PFSK-1 (cell line): ENCODE measurements at regions not wholly inside any gene's neighbourhood (a gene's known extent, or its start where the extent isn't known, plus 50 kb on each side); places are given as distances from the start of the nearest gene placed in this dataset.

Experiments
- FOXP2 ChIP-seq: optimal IDR thresholded peaks from 2 replicates; pipeline ENCODE3; 2011; ENCODE audit warnings: borderline replicate concordance, control low read depth, inconsistent platforms; ENCODE audit not compliant: insufficient read depth; ENCODE audit errors: extremely low read length, extremely low read depth
- POLR2AphosphoS5 ChIP-seq: IDR thresholded peaks from 2 replicates; pipeline ENCODE4 v1.6.1; 2012; ENCODE audit warnings: low read depth, mild to moderate bottlenecking, control low read depth, low read length, moderate library complexity
- REST ChIP-seq, 2 experiments: IDR thresholded peaks; 2 replicates each; pipeline versions ENCODE4 v1.6.1 to v1.8.0; 2011 to 2012; ENCODE audit warnings: low read depth in 2 of 2, low read length in 2 of 2, control low read depth in 1 of 2, inconsistent platforms in 1 of 2, mild to moderate bottlenecking in 1 of 2, moderate library complexity in 1 of 2; ENCODE audit not compliant: insufficient read depth in 1 of 2
- SIN3A ChIP-seq: IDR thresholded peaks from 2 replicates; pipeline ENCODE4 v1.6.1; 2012; ENCODE audit warnings: mild to moderate bottlenecking, low read length, moderate library complexity, borderline replicate concordance; ENCODE audit not compliant: insufficient read depth
- TAF1 ChIP-seq: IDR thresholded peaks from 2 replicates; pipeline ENCODE4 v1.6.1; 2012; ENCODE audit warnings: low read length, control low read depth, borderline replicate concordance; ENCODE audit not compliant: insufficient read depth

GRCh38 chr9:89854715-89855475, 250.1 kb downstream of the GADD45G start:
- no peak for TF ChIP-seq REST (IDR thresholded peaks at IDR 0.05; ENCODE audit: insufficient read depth in 1 of 2, low read depth in 2 of 2, low read length in 2 of 2)
- TF ChIP-seq SIN3A = no peak
- TF ChIP-seq POLR2AphosphoS5 = no peak
- TF ChIP-seq FOXP2 = no peak
- TF ChIP-seq TAF1 = no peak

DNA sequence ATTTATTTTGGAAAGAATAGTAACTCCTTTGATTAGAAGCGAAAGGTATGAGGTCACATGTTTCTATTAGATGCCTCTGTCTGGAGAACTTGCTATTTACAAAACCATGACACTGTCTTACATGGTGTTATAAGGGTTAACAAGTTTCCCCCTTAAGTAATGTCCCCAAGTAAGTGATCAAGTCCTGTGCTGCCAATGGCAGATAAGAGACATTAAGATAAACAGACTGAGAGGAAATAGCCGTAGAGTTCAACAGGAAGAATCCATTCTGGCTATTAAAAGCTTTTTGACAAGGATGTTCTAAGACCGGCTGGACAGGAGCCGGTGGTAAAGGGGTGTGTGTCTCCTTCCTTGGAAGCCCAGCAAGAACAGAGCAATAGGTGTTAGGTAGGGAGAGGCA, 257.5 kb downstream of the GADD45G start:
- TF ChIP-seq POLR2AphosphoS5 = no peak
- TF ChIP-seq TAF1 = no peak
- no peak for TF ChIP-seq REST (IDR thresholded peaks at IDR 0.05; ENCODE audit: insufficient read depth in 1 of 2, low read depth in 2 of 2, low read length in 2 of 2)
- TF ChIP-seq SIN3A = no peak
- TF ChIP-seq FOXP2 = no peak

- TF ChIP-seq REST (IDR thresholded peaks at IDR 0.05; ENCODE audit: insufficient read depth in 1 of 2, low read depth in 2 of 2, low read length in 2 of 2) (no peak), POLR2AphosphoS5 (no peak), FOXP2 (no peak), SIN3A (no peak), TAF1 (no peak)
These were observed 258.3 kb downstream of the GADD45G start for GRCh38 chr9:89863141-89863540.

DNA sequence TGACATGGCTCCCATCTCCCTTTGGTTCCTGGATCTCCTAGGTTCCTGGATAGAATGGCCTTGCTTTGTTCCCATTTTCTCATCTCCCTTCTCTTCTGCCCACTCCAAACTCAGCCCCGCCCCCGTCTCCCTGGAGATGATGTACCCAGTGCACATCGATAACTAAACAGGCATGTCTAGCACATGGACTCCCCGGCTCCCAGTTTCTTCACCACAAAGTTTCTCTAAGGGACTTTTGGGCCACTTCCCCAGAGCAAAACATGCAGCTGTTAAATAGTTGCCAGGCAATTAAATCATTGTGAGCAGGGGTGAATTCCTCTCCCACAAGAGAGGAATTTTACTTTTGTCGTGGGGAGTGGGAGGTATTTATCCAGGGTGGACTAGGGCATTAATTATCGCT, 259.0 kb downstream of the GADD45G start:
- TF ChIP-seq SIN3A (no peak), POLR2AphosphoS5 (no peak), FOXP2 (no peak), TAF1 (no peak), REST (IDR thresholded peaks at IDR 0.05; ENCODE audit: insufficient read depth in 1 of 2, low read depth in 2 of 2, low read length in 2 of 2) (no peak)
